ENCODE measurements at regions not wholly inside any gene's neighbourhood (a gene's known extent, or its start where the extent isn't known, plus 50 kb on each side); places are given as distances from the start of the nearest gene placed in this dataset.

DNA sequence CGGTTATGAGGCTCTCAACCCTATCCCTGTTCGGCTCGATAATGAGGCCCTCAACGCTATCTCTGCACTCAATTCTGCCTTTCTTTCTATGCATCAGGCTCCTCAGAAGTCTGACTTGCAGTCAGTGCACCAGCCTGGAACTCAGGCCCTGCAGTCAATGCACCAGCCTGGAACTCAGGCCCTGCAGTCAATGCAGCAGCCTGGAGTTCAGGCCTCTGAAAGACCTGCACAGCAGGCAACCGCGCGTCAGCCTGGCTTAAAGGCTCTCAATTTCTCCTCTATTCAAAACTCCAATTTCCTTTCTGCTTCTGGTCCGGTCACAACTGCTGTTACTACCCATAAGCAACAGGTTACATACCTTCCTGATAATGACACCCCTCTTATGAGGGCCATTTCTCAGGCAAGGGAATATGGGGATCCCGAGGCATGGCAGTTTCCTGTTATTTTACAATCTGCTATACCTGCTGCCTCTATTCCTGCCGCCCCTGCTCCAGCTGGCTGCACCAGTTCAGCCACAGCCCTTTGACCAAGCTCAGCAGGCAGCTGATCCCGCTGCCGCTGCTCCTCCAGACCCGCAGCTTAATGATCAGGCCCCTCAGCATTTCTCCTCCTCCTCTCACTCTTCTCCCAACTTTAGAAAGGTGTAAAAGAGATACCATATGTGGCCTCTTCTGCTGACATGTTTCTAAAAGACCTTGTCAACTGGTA lies 933.6 kb upstream of the FANCL start:
- no peaks in the 10 kb centered on the region for H3K27me3 ChIP-seq (ENCODE audit: control insufficient read depth, insufficient read depth, low read length)
- no peaks in the 10 kb centered on the region for H3K4me1 ChIP-seq (ENCODE audit: control insufficient read depth, insufficient read depth, low read length)
- ATAC-seq (no peak), DNase-seq (ENCODE audit: low read depth, low spot score) (no peak)
- in situ Hi-C loops (cut with HindIII; ENCODE audit: low pct_unique_long_range_greater_than_20kb, low sequenced_read_pairs): no loop called here
- CTCF ChIA-PET: no interaction called here
- POLR2A ChIA-PET: no interaction called here
- BruUV-seq (replicated peaks): no TSS peak
- H3K4me3 ChIP-seq (ENCODE audit: low read depth in 2 of 2, low read length in 2 of 2): no peak overlapping the region
- H3K36me3 ChIP-seq (ENCODE audit: control insufficient read depth, insufficient read depth, low read length): no peaks in the 10 kb centered on the region
- no peak overlapping the region for H3K27ac ChIP-seq (ENCODE audit: low read length)
- intact Hi-C loops (cut with micrococcal nuclease; ENCODE audit: unreplicated experiment): no loop called here
- TF ChIP-seq, protein P1, sequence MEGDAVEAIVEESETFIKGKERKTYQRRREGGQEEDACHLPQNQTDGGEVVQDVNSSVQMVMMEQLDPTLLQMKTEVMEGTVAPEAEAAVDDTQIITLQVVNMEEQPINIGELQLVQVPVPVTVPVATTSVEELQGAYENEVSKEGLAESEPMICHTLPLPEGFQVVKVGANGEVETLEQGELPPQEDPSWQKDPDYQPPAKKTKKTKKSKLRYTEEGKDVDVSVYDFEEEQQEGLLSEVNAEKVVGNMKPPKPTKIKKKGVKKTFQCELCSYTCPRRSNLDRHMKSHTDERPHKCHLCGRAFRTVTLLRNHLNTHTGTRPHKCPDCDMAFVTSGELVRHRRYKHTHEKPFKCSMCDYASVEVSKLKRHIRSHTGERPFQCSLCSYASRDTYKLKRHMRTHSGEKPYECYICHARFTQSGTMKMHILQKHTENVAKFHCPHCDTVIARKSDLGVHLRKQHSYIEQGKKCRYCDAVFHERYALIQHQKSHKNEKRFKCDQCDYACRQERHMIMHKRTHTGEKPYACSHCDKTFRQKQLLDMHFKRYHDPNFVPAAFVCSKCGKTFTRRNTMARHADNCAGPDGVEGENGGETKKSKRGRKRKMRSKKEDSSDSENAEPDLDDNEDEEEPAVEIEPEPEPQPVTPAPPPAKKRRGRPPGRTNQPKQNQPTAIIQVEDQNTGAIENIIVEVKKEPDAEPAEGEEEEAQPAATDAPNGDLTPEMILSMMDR (IDR thresholded peaks at IDR 0.05): no peak
- TF ChIP-seq TCF7L2 (IDR thresholded peaks at IDR 0.05; ENCODE audit: low read depth, low read length) (no peak), POLR2AphosphoS5 (IDR thresholded peaks at IDR 0.05; ENCODE audit: low read depth, low read length) (no peak), SIN3A (IDR thresholded peaks at IDR 0.05; ENCODE audit: borderline replicate concordance, insufficient read depth, low read depth, low read length) (no peak)
- TF ChIP-seq, protein P2, sequence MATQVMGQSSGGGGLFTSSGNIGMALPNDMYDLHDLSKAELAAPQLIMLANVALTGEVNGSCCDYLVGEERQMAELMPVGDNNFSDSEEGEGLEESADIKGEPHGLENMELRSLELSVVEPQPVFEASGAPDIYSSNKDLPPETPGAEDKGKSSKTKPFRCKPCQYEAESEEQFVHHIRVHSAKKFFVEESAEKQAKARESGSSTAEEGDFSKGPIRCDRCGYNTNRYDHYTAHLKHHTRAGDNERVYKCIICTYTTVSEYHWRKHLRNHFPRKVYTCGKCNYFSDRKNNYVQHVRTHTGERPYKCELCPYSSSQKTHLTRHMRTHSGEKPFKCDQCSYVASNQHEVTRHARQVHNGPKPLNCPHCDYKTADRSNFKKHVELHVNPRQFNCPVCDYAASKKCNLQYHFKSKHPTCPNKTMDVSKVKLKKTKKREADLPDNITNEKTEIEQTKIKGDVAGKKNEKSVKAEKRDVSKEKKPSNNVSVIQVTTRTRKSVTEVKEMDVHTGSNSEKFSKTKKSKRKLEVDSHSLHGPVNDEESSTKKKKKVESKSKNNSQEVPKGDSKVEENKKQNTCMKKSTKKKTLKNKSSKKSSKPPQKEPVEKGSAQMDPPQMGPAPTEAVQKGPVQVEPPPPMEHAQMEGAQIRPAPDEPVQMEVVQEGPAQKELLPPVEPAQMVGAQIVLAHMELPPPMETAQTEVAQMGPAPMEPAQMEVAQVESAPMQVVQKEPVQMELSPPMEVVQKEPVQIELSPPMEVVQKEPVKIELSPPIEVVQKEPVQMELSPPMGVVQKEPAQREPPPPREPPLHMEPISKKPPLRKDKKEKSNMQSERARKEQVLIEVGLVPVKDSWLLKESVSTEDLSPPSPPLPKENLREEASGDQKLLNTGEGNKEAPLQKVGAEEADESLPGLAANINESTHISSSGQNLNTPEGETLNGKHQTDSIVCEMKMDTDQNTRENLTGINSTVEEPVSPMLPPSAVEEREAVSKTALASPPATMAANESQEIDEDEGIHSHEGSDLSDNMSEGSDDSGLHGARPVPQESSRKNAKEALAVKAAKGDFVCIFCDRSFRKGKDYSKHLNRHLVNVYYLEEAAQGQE (IDR thresholded peaks at IDR 0.05; ENCODE audit: insufficient read depth in 1 of 2, low read depth in 2 of 2, low read length in 1 of 2): no peak
- H3K9me3 ChIP-seq (ENCODE audit: control insufficient read depth, insufficient read depth, low read depth, low read length): no peaks in the 10 kb centered on the region

DNA sequence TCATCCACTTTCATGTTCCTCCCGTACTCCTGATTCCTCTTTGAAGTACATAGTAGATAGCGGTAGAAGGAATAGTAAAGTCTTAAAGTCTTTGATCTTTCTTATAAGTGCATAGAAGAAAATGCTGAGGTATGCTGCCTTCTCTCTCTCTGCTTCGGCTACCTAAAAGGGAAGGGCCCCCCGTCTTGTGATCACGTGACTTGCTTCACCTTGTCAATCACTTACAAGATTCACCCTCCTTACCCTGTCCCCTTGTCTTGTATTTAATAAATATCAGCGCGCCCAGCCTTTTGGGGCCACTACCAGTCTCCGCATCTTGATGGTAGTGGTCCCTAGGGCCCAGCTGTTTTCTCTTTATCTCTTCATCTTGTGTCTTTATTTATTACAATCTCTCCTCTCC lies 932.2 kb upstream of the FANCL start:
- Histone ChIP-seq H3K4me3 (ENCODE audit: low read depth in 2 of 2, low read length in 2 of 2) (no peak overlapping the region), H3K36me3 (ENCODE audit: control insufficient read depth, insufficient read depth, low read length) (no peaks in the 10 kb centered on the region), H3K27me3 (ENCODE audit: control insufficient read depth, insufficient read depth, low read length) (no peaks in the 10 kb centered on the region), H3K4me1 (ENCODE audit: control insufficient read depth, insufficient read depth, low read length) (no peaks in the 10 kb centered on the region), H3K9me3 (ENCODE audit: control insufficient read depth, insufficient read depth, low read depth, low read length) (no peaks in the 10 kb centered on the region), H3K27ac (ENCODE audit: low read length) (no peak overlapping the region)
- no TSS peak for BruUV-seq (replicated peaks)
- ATAC-seq: no peak
- intact Hi-C loops (cut with micrococcal nuclease; ENCODE audit: unreplicated experiment): no loop called here
- POLR2A ChIA-PET: no interaction called here
- no peak for DNase-seq (ENCODE audit: low read depth, low spot score)
- CTCF ChIA-PET: no interaction called here
- TF ChIP-seq, protein P1 (IDR thresholded peaks at IDR 0.05): no peak
- TF ChIP-seq, protein P2 (IDR thresholded peaks at IDR 0.05; ENCODE audit: insufficient read depth in 1 of 2, low read depth in 2 of 2, low read length in 1 of 2): no peak
- TF ChIP-seq POLR2AphosphoS5 (IDR thresholded peaks at IDR 0.05; ENCODE audit: low read depth, low read length) (no peak), SIN3A (IDR thresholded peaks at IDR 0.05; ENCODE audit: borderline replicate concordance, insufficient read depth, low read depth, low read length) (no peak), TCF7L2 (IDR thresholded peaks at IDR 0.05; ENCODE audit: low read depth, low read length) (no peak)
- in situ Hi-C loops (cut with HindIII; ENCODE audit: low pct_unique_long_range_greater_than_20kb, low sequenced_read_pairs): no loop called here
